Ovary (tissue), 7 donors: ENCODE measurements at regions not wholly inside any gene's neighbourhood (a gene's known extent, or its start where the extent isn't known, plus 50 kb on each side); places are given as distances from the start of the nearest gene placed in this dataset.
"Not testable (repeated sequence)": the region's sequence is repeated elsewhere in the genome, so short reads cannot be mapped to it uniquely, and the experiment has no call there.

Experiments used
- DNase-seq, 5 donors: peaks; one replicate each; pipeline ENCODE4 v3.0.0-alpha.2; 2019 to 2020
- H3K27ac ChIP-seq, 2 donors: fragments of 200-600 bp; one replicate each; pipeline versions ENCODE4 v1.5.1 to v1.8.0; 2019 to 2022
- H3K27me3 ChIP-seq: fragments of 200-600 bp; one replicate; pipeline ENCODE4 v1.8.0; 2022
- H3K36me3 ChIP-seq: fragments of 200-600 bp; sonication (generic); one replicate; pipeline ENCODE4 v1.5.1; 2019
- H3K4me1 ChIP-seq: one replicate; pipeline ENCODE4 v1.8.1; 2013; ENCODE audit warnings: mild to moderate bottlenecking, moderate library complexity; ENCODE audit not compliant: insufficient read depth
- H3K4me3 ChIP-seq: fragments of 200-600 bp; sonication (generic); one replicate; pipeline ENCODE4 v1.5.1; 2017
- H3K9me3 ChIP-seq, 2 donors: fragments of 200-600 bp in 1 of 2; sonication (generic) in 1 of 2; one replicate each; pipeline versions ENCODE4 v1.5.1 to v1.8.1; 2013 to 2019; ENCODE audit warnings: mild to moderate bottlenecking in 1 of 2, moderate library complexity in 1 of 2
- EP300 ChIP-seq: sonication (generic); formaldehyde crosslinking; IDR thresholded peaks from one replicate; pipeline ENCODE4 v1.6.1; 2017; ENCODE audit warnings: antibody characterized with exemption
- POLR2A ChIP-seq: fragments of 450-650 bp; IDR thresholded peaks from one replicate; pipeline ENCODE4 v1.6.1; 2017; ENCODE audit warnings: antibody characterized with exemption, mild to moderate bottlenecking, moderate library complexity
- WGBS, 3 donors: extraction: QIAGEN DNeasy Blood & Tissue Kit in 1 of 3; methylation state at CpG; one replicate each; pipeline versions ENCODE4 v1.1.5 to v1.1.7; 2013 to 2017; 5-methylcytosine and 5-hydroxymethylcytosine counted together
- intact Hi-C, 4 donors: fragments of 100-400 bp; cut with DNase I; formaldehyde crosslinking; loops; one replicate each; pipeline versions ENCODE4 v1.11.0 to v1.15.1; 2022 to 2023
- TF ChIP-seq, protein P1 (sequence below), 3 donors: fragments of 450-650 bp in 2 of 3; fragments of 200-600 bp in 1 of 3; IDR thresholded peaks; one replicate each; pipeline versions ENCODE4 v1.5.1 to v1.8.0; 2016 to 2022; ENCODE audit warnings: antibody characterized with exemption in 3 of 3, mild to moderate bottlenecking in 1 of 3
- donor health status: DM: no; HTN: no; CAD: no; lungs with moderate emphysema.
- donor health status: DM: no; HTN: no; CAD: no.
- donor health status: Bipolar disorder and iron deficiency.
- donor health status: DM: no; HTN: no; CAD: no.
- donor health status: DM: yes; HTN: yes; CAD: no.

- Histone ChIP-seq H3K4me1 (no peaks in the 10 kb centered on the region), H3K27ac (no peak overlapping the region), H3K9me3 (no peaks in the 10 kb centered on the region), H3K4me3 (no peak overlapping the region), H3K27me3 (no peaks in the 10 kb centered on the region), H3K36me3 (no peaks in the 10 kb centered on the region)
- DNase-seq, result no peak
- 86 to 97% (median 87%) methylated on average over 3 of the region's 3 CpGs for WGBS, 3 donors
- no peak for TF ChIP-seq EP300
- TF ChIP-seq POLR2A, result no peak
- intact Hi-C loops, result no loop called here
These were observed 446.0 kb upstream of the PODXL start for GRCh38 chr7:132002343-132002968.

DNA sequence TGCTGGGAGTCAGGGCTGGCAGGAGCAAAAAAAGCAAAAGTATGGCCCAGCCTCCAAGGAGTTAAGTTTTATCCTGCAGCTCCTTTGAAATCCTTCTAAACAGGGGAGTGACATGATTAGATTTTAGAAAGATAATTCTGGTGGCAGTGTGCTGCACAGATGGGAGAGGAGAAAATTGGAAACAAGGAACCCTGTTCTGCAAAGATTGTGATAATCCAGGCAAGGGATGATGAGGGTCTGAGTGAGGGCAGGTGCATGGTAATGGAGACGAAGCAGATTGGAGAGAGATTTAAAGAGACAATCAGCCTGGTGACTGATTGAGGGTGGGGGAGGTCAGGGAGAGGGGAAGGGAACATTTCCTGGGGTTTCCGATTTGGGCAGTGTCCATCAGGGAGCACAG is 444.7 kb upstream of the PODXL start:
- no peak for TF ChIP-seq EP300
- Histone ChIP-seq H3K36me3 (no peaks in the 10 kb centered on the region), H3K9me3 (no peaks in the 10 kb centered on the region), H3K27me3 (no peaks in the 10 kb centered on the region), H3K4me3 (no peak overlapping the region), H3K4me1 (no peaks in the 10 kb centered on the region), H3K27ac (no peak overlapping the region)
- intact Hi-C loops, result no loop called here
- no peak for DNase-seq
- 27 to 45% (median 30%) methylated on average over 2 of the region's 2 CpGs for WGBS, 3 donors

GRCh38 chr7:131999193-131999592 is 442.8 kb upstream of the PODXL start:
- no peak overlapping the region for H3K4me3 ChIP-seq
- intact Hi-C loops, result no loop called here
- H3K4me1 ChIP-seq, result no peaks in the 10 kb centered on the region
- WGBS, 3 donors, result 76 to 87% (median 78%) methylated on average over 4 of the region's 4 CpGs
- no peaks in the 10 kb centered on the region for H3K27me3 ChIP-seq
- no peak for TF ChIP-seq EP300
- TF ChIP-seq POLR2A, result no peak
- TF ChIP-seq, protein P1, sequence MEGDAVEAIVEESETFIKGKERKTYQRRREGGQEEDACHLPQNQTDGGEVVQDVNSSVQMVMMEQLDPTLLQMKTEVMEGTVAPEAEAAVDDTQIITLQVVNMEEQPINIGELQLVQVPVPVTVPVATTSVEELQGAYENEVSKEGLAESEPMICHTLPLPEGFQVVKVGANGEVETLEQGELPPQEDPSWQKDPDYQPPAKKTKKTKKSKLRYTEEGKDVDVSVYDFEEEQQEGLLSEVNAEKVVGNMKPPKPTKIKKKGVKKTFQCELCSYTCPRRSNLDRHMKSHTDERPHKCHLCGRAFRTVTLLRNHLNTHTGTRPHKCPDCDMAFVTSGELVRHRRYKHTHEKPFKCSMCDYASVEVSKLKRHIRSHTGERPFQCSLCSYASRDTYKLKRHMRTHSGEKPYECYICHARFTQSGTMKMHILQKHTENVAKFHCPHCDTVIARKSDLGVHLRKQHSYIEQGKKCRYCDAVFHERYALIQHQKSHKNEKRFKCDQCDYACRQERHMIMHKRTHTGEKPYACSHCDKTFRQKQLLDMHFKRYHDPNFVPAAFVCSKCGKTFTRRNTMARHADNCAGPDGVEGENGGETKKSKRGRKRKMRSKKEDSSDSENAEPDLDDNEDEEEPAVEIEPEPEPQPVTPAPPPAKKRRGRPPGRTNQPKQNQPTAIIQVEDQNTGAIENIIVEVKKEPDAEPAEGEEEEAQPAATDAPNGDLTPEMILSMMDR (IDR thresholded peaks at IDR 0.05), result no peak
- no peaks in the 10 kb centered on the region for H3K9me3 ChIP-seq
- no peak for DNase-seq
- H3K27ac ChIP-seq, result no peak overlapping the region
- H3K36me3 ChIP-seq, result no peaks in the 10 kb centered on the region

DNA sequence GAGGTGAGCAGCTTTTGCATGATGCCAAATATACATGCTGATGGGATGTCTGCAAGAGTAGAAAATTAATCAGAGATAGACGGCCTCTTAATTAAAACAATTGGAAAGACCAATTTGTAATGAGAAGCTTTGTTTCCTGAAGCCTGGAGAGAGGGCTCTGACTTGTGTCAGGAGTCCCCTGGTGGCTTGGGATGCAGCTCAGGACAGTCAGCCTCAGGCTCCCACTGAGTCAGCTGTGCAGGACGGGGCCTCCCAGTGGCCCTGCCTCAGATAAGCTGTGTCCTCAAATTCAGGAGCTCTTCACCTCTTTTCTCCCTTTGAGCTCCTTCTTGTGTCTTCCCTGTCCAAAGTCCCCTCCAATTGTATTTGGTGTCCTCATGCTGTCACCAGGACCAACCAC is 438.9 kb upstream of the PODXL start:
- no peak for DNase-seq
- Histone ChIP-seq H3K27me3 (no peaks in the 10 kb centered on the region), H3K4me3 (no peak overlapping the region), H3K36me3 (no peaks in the 10 kb centered on the region), H3K4me1 (no peaks in the 10 kb centered on the region), H3K27ac (no peak overlapping the region), H3K9me3 (peaks cover 0 to 3% of the 10 kb centered on the region in 2 donors)
- 58 to 73% (median 61%) methylated on average over 2 of the region's 2 CpGs for WGBS, 3 donors
- TF ChIP-seq EP300 (no peak), POLR2A (no peak)
- TF ChIP-seq, protein P1 (IDR thresholded peaks at IDR 0.05), result no peak
- intact Hi-C loops, result no loop called here

- H3K4me1 ChIP-seq, intact Hi-C loops, H3K9me3 ChIP-seq, DNase-seq, H3K36me3 ChIP-seq, H3K4me3 ChIP-seq, H3K27me3 ChIP-seq, H3K27ac ChIP-seq: not testable (repeated sequence)
These were observed 424.6 kb upstream of the PODXL start for GRCh38 chr7:131981069-131981468.

GRCh38 chr7:131978118-131978517 is 421.7 kb upstream of the PODXL start:
- H3K36me3 ChIP-seq, H3K4me3 ChIP-seq, H3K4me1 ChIP-seq, H3K27ac ChIP-seq, DNase-seq, intact Hi-C loops, H3K9me3 ChIP-seq, H3K27me3 ChIP-seq: not testable (repeated sequence)
- WGBS, 3 donors, result 77 to 88% (median 81%) methylated on average over 2 of the region's 2 CpGs
